Muscle of leg (tissue), 3 donors: ENCODE measurements at regions not wholly inside any gene's neighbourhood (a gene's known extent, or its start where the extent isn't known, plus 50 kb on each side); places are given as distances from the start of the nearest gene placed in this dataset.
"Not testable (repeated sequence)": the region's sequence is repeated elsewhere in the genome, so short reads cannot be mapped to it uniquely, and the experiment has no call there.

Experiments
- DNase-seq: peaks from one replicate; pipeline ENCODE4 v3.0.0; 2013
- H3K27ac ChIP-seq: one replicate; pipeline ENCODE4 v1.5.1; 2013; ENCODE audit warnings: mild to moderate bottlenecking, low read length, control low read depth
- H3K27me3 ChIP-seq: one replicate; pipeline ENCODE4 v1.6.1; 2013; ENCODE audit warnings: low read length; ENCODE audit not compliant: control insufficient read depth, insufficient read depth
- H3K36me3 ChIP-seq: one replicate; pipeline ENCODE4 v1.6.1; 2013; ENCODE audit warnings: low read length; ENCODE audit not compliant: control insufficient read depth, insufficient read depth
- H3K4me1 ChIP-seq: one replicate; pipeline ENCODE4 v1.6.1; 2013; ENCODE audit warnings: low read length; ENCODE audit not compliant: control insufficient read depth, insufficient read depth
- H3K4me3 ChIP-seq: one replicate; pipeline ENCODE4 v1.5.1; 2013; ENCODE audit warnings: low read length, control low read depth
- H3K9me3 ChIP-seq: replicated peaks from 2 replicates; pipeline ENCODE4 v1.6.1; 2013; ENCODE audit warnings: low read depth, low read length; ENCODE audit not compliant: control insufficient read depth
- WGBS: methylation state at CpG from one replicate; pipeline ENCODE4 v1.1.5; 2013; ENCODE audit warnings: missing lambda C conversion rate; ENCODE audit not compliant: insufficient coverage; 5-methylcytosine and 5-hydroxymethylcytosine counted together

DNA sequence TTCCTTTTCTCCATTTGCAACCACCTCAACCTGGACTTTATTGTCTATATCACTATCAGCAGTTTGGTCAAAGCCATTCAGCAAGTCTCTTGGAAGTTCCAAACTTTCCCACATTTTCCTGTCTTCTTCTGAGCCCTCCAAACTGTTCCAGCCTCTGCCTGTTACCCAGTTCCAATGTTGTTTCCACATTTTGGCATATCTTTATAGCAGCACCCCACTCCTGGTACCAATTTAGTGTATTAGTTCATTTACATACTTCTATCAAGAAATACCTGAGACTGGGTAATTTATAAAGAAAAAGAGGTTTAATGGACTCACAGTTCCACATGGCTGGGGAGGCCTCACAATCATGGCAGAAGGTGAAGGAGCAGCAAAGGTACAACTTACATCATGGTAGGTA lies 90.4 kb upstream of the NETO1 start:
- not testable (repeated sequence) for DNase-seq, H3K27ac ChIP-seq, H3K36me3 ChIP-seq, H3K4me1 ChIP-seq, H3K4me3 ChIP-seq, H3K27me3 ChIP-seq
- peaks cover 25% of the 10 kb centered on the region for H3K9me3 ChIP-seq

DNA sequence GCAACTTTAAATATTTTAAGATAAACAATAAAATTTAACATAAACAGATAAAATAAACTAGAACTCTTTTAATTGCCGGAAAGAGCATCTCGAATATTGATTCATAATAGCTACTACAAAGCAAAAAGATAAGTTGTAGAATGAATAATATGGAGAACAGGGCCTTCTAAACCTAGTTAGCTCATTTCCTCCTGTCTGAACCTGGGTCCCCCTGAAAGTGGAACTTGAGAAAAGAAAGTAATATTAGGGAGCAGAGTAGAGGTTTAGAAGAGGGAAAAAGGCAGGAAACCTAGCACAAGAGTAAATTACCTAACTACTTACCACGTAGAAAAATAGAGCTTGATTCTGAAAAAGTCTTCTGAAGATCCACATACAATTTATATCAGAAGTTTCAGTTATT lies 80.7 kb upstream of the NETO1 start:
- H3K27me3 ChIP-seq: no peaks in the 10 kb centered on the region

DNA sequence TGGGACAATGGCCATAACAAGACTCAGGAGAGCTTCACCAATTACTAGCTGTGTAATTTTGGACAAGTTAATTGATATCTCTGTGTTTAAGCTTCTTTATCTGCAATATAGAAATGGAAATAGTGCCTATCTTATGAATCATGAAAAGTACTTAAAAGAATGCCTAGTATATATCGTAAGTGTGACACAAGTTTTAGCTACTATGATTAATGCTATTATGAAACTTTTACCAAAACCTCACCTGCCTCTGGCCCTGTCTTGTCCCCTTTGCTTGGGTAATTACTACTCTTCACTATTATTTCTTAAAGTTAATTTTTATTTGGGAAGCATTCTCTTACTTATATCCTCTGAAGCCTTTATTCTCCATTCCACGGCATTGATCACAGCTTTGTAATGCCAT lies 75.0 kb upstream of the NETO1 start:
- no peaks in the 10 kb centered on the region for H3K27me3 ChIP-seq
- no peaks in the 10 kb centered on the region for H3K36me3 ChIP-seq
- no peaks in the 10 kb centered on the region for H3K4me1 ChIP-seq
- no peak for DNase-seq
- no peak overlapping the region for H3K27ac ChIP-seq
- whole genome bisulfite sequencing: no CpG with 5 or more reads among the region's 2 CpGs
- H3K9me3 ChIP-seq: no peaks in the 10 kb centered on the region
- H3K4me3 ChIP-seq: no peak overlapping the region

More for the DNA sequence above, 80.7 kb upstream of the NETO1 start:
- Histone ChIP-seq H3K9me3 (no peaks in the 10 kb centered on the region), H3K4me3 (no peak overlapping the region), H3K36me3 (no peaks in the 10 kb centered on the region), H3K4me1 (no peaks in the 10 kb centered on the region), H3K27ac (no peak overlapping the region)
- no CpG with 5 or more reads among the region's 3 CpGs for WGBS
- DNase-seq: no peak

DNA sequence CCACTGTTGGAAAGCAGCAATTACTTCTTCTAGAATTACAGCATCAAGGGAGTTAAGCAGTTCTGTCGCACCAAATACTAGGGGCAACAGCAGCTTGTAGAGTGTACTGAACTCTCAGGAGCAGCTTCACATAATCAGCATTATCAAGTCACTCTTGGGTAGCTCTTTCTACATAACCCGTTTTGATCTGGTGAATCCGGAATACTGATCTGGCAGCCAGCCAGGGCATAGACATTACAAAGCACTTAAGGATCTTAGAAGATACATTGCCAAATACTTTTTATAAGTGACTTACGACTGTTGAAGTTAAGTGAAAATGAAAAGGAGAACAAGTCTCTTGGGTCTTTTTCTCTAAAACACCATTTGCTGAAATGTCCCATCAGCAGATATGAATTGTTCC lies 73.2 kb upstream of the NETO1 start:
- H3K4me3 ChIP-seq: no peak overlapping the region
- no peaks in the 10 kb centered on the region for H3K9me3 ChIP-seq
- H3K36me3 ChIP-seq: no peaks in the 10 kb centered on the region
- 17% methylated on average over 1 of the region's 4 CpGs for WGBS
- H3K27me3 ChIP-seq: no peaks in the 10 kb centered on the region
- DNase-seq: peak; percentile 1
- no peaks in the 10 kb centered on the region for H3K4me1 ChIP-seq
- no peak overlapping the region for H3K27ac ChIP-seq

DNA sequence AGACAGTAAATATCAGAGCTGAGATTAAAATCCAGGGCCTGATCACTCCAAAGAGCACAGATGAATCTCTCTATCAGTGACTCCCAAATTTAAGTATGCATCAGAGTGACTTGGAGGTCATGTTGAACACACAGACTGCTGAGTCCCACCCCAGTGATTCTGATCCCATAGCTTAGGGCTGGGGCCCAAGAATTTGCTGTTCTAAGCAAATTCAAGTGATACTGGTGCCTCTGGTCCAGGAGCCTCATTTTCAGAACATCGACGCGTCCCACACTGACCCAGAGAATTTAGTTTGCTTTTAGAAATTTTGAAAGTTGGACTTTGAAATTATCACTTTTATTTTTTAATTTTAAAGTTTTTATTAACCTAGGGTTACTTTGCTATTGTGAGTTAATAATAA lies 72.7 kb upstream of the NETO1 start:
- H3K36me3 ChIP-seq: no peaks in the 10 kb centered on the region
- no peak overlapping the region for H3K4me3 ChIP-seq
- no peaks in the 10 kb centered on the region for H3K4me1 ChIP-seq
- H3K27ac ChIP-seq: no peak overlapping the region
- H3K9me3 ChIP-seq: no peaks in the 10 kb centered on the region
- no CpG with 5 or more reads among the region's 3 CpGs for WGBS
- no peaks in the 10 kb centered on the region for H3K27me3 ChIP-seq
- DNase-seq: no peak

DNA sequence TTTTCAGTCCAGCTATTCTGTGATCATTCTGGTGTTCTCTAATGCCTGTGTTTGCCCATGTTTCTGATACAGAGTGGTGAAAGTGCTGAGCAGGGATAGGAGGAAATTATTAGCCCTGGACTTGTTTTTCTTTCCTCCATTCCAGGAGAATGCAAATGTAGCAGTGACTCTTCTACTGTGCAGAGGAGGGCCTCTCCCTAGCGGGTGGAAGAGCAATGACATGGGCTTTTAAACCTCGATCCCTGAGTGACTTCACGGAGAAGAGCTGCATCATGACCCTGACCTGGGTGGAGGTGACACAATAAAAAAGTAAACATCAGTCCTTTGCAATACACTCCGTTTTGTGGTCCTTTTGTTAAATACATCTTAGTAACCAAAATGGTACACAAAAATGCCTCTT lies 68.0 kb upstream of the NETO1 start:
- no peaks in the 10 kb centered on the region for H3K9me3 ChIP-seq
- DNase-seq: no peak
- H3K27me3 ChIP-seq: no peaks in the 10 kb centered on the region
- WGBS: no CpG with 5 or more reads among the region's 4 CpGs
- H3K4me1 ChIP-seq: no peaks in the 10 kb centered on the region
- H3K27ac ChIP-seq: no peak overlapping the region
- H3K4me3 ChIP-seq: no peak overlapping the region
- H3K36me3 ChIP-seq: no peaks in the 10 kb centered on the region

DNA sequence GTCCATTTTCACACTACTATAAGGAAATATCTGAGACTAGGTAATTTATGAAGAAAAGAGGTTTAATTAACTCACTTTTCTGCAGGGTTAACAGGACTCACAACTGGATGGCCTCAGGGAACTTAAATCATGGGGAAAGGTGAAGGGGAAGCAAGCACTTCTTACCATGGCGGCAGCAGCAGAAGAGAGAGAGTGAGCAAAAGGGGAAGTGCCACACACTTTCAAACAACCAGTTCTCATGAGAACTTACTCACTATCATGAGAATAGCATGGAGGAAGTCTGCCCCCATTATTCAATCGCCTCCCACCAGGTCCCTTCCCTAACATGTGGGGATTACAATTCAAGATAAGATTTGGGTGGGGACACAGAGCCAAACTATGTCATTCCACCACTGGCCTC lies 55.1 kb upstream of the NETO1 start:
- no peak overlapping the region for H3K4me3 ChIP-seq
- H3K27me3 ChIP-seq: no peaks in the 10 kb centered on the region
- H3K27ac ChIP-seq: no peak overlapping the region
- peaks cover 32% of the 10 kb centered on the region for H3K9me3 ChIP-seq
- no CpG with 5 or more reads among the region's 2 CpGs for WGBS
- H3K4me1 ChIP-seq: no peaks in the 10 kb centered on the region
- no peaks in the 10 kb centered on the region for H3K36me3 ChIP-seq
- no peak for DNase-seq
